C4-2B (cell line): ENCODE measurements at regions not wholly inside any gene's neighbourhood (a gene's known extent, or its start where the extent isn't known, plus 50 kb on each side); places are given as distances from the start of the nearest gene placed in this dataset.

Experiments
- H3K27ac ChIP-seq: fragments of 450-650 bp; 2 replicates; pipeline ENCODE4 v1.5.1; 2017
- ZFX ChIP-seq: fragments of 450-650 bp; IDR thresholded peaks from 2 replicates; pipeline ENCODE4 v1.6.1; 2017
- TF ChIP-seq, protein P1 (sequence below): fragments of 450-650 bp; conservative IDR thresholded peaks from 2 replicates; pipeline ENCODE4 v1.5.1; 2017; ENCODE audit warnings: mild to moderate bottlenecking

DNA sequence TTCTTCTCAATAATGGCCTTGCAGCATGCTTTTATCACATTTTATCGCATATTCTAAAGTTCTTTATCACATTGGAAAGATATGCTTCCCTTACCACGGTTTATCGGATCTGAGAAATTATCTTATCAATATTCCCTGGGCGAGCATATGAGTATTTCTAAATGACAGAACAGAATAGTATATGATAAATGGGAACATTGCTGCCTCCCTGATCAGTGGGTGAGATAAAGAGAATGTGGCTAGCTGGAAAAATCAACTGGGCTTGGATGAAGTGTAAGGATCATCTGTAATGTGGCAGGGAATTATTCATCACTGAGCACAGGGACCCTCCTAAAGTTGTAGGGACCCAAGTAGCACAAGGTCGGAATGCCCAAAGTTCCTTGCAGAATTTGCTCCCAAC, 667.4 kb upstream of the NRP1 start:
- no peak overlapping the region for H3K27ac ChIP-seq
- no peak for TF ChIP-seq ZFX
- TF ChIP-seq, protein P1, sequence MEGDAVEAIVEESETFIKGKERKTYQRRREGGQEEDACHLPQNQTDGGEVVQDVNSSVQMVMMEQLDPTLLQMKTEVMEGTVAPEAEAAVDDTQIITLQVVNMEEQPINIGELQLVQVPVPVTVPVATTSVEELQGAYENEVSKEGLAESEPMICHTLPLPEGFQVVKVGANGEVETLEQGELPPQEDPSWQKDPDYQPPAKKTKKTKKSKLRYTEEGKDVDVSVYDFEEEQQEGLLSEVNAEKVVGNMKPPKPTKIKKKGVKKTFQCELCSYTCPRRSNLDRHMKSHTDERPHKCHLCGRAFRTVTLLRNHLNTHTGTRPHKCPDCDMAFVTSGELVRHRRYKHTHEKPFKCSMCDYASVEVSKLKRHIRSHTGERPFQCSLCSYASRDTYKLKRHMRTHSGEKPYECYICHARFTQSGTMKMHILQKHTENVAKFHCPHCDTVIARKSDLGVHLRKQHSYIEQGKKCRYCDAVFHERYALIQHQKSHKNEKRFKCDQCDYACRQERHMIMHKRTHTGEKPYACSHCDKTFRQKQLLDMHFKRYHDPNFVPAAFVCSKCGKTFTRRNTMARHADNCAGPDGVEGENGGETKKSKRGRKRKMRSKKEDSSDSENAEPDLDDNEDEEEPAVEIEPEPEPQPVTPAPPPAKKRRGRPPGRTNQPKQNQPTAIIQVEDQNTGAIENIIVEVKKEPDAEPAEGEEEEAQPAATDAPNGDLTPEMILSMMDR, result no peak

DNA sequence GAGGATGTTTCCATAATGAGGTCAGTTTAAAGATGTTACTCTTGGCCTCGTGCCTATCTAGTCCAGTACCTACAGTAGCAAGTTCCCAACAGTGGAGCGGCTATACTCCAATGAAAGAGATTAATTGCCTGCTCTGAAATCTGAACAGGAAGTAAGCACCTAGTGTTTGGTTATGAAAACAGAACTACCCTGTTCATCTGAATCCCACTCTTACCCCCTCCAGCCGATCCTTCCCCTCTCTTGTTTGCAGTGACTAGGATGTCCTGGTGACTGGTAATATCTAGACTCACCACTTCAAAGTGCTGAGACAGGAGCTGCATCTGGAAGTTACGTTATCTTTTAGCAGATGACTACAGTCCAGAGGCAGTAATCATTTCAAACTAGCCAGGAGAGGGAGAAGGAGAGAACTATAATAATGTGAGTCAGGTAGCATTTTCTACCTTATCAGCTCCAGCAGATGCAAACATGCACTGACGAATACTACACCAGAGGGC, 666.7 kb upstream of the NRP1 start:
- no peak overlapping the region for H3K27ac ChIP-seq
- TF ChIP-seq ZFX, result no peak
- TF ChIP-seq, protein P1, result no peak

DNA sequence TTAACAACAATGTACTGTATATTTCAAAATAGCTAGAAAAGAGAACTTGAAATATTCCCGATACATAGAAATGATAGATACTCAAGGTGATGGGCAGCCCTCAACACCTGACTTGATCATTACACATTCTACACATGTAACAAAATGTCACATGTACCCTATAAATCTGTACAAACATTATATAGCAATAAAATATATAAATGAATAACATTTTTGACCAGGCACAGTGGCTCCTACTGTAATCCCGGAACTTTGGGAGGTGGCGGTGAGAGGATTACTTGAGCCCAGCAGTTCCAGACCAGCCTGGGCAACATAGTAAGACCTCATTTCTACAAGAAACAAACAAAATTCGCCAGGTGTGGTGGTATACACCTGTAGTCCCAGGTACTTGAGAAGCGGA, 659.5 kb upstream of the NRP1 start:
- TF ChIP-seq, protein P1, result no peak
- TF ChIP-seq ZFX, result no peak
- H3K27ac ChIP-seq, result no peak overlapping the region

DNA sequence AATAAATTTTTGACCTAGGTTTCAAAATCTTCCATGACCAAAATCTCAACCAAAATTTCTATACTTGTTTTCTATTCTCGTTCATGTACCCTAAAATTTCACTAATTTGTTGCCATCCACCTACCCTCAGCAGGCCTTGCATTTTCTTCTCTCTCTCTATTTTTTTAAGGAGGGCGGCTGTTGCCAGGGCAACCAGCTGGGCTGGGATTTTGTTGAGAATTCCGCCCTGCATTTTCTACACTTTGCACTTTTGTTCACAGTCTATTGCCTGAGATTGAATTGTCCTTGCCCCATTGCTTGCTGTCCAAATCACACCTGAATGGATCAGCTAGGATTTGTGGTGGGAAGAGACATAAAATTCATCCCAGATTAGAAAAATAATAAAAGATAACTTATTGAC, 657.5 kb upstream of the NRP1 start:
- H3K27ac ChIP-seq, result no peak overlapping the region
- no peak for TF ChIP-seq ZFX
- TF ChIP-seq, protein P1, result no peak

DNA sequence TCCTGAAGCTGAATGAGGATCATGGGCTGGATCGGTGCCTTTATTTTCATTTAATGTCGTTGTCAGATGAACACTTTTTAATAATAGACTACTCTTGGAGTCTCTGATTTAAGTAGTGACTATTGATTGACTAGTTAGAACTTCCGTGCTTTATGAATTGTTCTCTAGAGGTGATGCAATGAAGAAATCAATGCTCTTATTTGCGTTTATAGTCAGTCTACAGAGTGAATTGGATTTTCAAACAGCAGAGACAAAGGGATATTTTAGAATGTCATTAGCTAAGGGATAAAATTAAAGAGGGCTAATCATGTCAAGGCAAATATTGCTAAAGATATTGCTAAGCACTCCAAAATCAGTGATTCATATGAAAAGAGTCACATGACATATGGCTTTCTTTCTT, 652.0 kb upstream of the NRP1 start:
- TF ChIP-seq, protein P1, result no peak
- TF ChIP-seq ZFX, result no peak
- no peak overlapping the region for H3K27ac ChIP-seq

DNA sequence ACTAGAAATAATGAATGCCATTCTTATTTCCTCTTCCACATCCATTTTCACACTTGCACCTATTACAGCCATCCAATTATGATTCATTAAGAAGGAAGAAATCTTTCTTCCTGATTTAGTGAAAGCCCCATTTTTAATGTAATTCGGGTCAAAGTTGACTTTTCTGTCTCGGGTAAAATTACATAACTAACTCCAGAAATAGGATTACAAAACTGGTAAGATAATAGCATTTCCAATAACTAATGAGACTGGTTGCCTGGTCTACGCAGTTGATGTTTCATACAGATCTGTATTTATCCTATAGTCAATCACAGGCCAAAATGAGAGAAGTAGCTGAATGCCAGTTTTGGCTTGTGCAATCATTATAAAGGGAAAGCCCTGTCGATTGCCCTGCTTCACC, 651.5 kb upstream of the NRP1 start:
- no peak for TF ChIP-seq ZFX
- TF ChIP-seq, protein P1, result no peak
- H3K27ac ChIP-seq, result no peak overlapping the region

DNA sequence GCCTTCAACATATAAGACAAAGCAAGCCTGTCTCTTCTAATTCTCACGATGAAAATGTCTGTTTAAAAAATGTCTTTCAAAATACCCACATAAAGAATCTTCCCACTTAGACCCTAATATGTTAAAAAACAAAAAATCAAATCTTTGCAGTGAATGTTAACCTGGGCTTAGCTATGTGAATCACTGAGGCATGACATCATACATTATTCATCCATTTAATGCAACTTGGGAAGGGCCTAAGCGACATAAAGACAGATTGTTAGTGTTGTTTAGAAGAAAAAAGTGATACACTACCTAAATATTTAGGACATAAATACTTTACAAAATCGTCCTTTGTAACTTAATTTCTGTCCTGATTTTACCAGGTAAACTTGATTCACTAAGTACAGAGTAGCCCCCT, 648.5 kb upstream of the NRP1 start:
- H3K27ac ChIP-seq, result no peak overlapping the region
- TF ChIP-seq, protein P1, result no peak
- no peak for TF ChIP-seq ZFX

DNA sequence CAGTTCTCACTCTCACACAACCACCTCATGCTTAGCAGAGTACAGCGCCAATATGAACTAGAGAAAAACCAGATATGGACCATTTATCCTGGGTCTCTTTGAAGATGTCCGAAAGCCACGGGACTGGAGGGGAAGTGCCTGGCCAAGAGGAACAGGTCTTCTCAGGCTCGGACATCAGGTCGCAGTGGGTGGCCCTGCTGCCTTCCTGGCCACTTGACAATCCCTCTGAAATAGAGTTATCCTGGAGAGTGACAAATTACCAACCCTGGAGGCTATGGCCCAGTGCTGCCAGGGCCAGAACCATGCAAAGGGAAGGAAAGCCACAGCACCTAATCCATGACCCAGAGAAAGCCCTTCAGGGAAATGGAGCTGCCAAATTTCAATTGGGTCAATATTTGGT, 646.8 kb upstream of the NRP1 start:
- no peak overlapping the region for H3K27ac ChIP-seq
- TF ChIP-seq ZFX, result no peak
- TF ChIP-seq, protein P1, result no peak
